ENCODE measurements at regions not wholly inside any gene's neighbourhood (a gene's known extent, or its start where the extent isn't known, plus 50 kb on each side); places are given as distances from the start of the nearest gene placed in this dataset.

- Histone ChIP-seq H3K27ac (no peak overlapping the region), H3K9me3 (no peaks in the 10 kb centered on the region), H3K36me3 (no peaks in the 10 kb centered on the region), H3K27me3 (peaks cover 88% of the 10 kb centered on the region), H3K4me1 (ENCODE audit: control insufficient read depth in 1 of 2, insufficient read depth in 1 of 2, low read depth in 1 of 2, low read length in 1 of 2) (peaks cover 6 to 12% of the 10 kb centered on the region in 2 experiments), H3K4me3 (ENCODE audit: low read depth in 1 of 2, low read length in 1 of 2) (no peak overlapping the region)
- TF ChIP-seq CTCF (IDR thresholded peaks at IDR 0.05), result no peak
Measured at GRCh38 chr14:54310851-54311228, 86.0 kb upstream of the CDKN3 start.

GRCh38 chr14:54312166-54312801, 84.5 kb upstream of the CDKN3 start:
- Histone ChIP-seq H3K27ac (no peak overlapping the region), H3K36me3 (no peaks in the 10 kb centered on the region), H3K9me3 (no peaks in the 10 kb centered on the region), H3K4me3 (ENCODE audit: low read depth in 1 of 2, low read length in 1 of 2) (no peak overlapping the region), H3K4me1 (ENCODE audit: control insufficient read depth in 1 of 2, insufficient read depth in 1 of 2, low read depth in 1 of 2, low read length in 1 of 2) (peaks cover 6 to 12% of the 10 kb centered on the region in 2 experiments), H3K27me3 (peaks cover 77% of the 10 kb centered on the region)
- TF ChIP-seq CTCF (IDR thresholded peaks at IDR 0.05), result no peak

GRCh38 chr14:54314365-54315104, 82.3 kb upstream of the CDKN3 start:
- TF ChIP-seq CTCF (IDR thresholded peaks at IDR 0.05), result no peak

GRCh38 chr14:54316652-54317051, 80.2 kb upstream of the CDKN3 start:
- Histone ChIP-seq H3K36me3 (no peaks in the 10 kb centered on the region), H3K4me3 (ENCODE audit: low read depth in 1 of 2, low read length in 1 of 2) (no peak overlapping the region), H3K9me3 (no peaks in the 10 kb centered on the region), H3K27ac (no peak overlapping the region), H3K27me3 (peaks cover 44% of the 10 kb centered on the region), H3K4me1 (ENCODE audit: control insufficient read depth in 1 of 2, insufficient read depth in 1 of 2, low read depth in 1 of 2, low read length in 1 of 2) (peaks cover 3 to 5% of the 10 kb centered on the region in 2 experiments)
- no peak for TF ChIP-seq CTCF (IDR thresholded peaks at IDR 0.05)

More at GRCh38 chr14:54314365-54315104, 82.3 kb upstream of the CDKN3 start:
- H3K4me3 ChIP-seq (ENCODE audit: low read depth in 1 of 2, low read length in 1 of 2), result no peak overlapping the region
- no peak overlapping the region for H3K27ac ChIP-seq
- H3K36me3 ChIP-seq, result no peaks in the 10 kb centered on the region
- H3K27me3 ChIP-seq, result peaks cover 61% of the 10 kb centered on the region
- H3K4me1 ChIP-seq (ENCODE audit: control insufficient read depth in 1 of 2, insufficient read depth in 1 of 2, low read depth in 1 of 2, low read length in 1 of 2), result peaks cover 3 to 9% of the 10 kb centered on the region in 2 experiments
- no peaks in the 10 kb centered on the region for H3K9me3 ChIP-seq

- no peak for TF ChIP-seq CTCF (IDR thresholded peaks at IDR 0.05)
- Histone ChIP-seq H3K4me3 (ENCODE audit: low read depth in 1 of 2, low read length in 1 of 2) (no peak overlapping the region), H3K4me1 (ENCODE audit: control insufficient read depth in 1 of 2, insufficient read depth in 1 of 2, low read depth in 1 of 2, low read length in 1 of 2) (peaks cover 0 to 1% of the 10 kb centered on the region in 2 experiments), H3K9me3 (no peaks in the 10 kb centered on the region), H3K27ac (no peak overlapping the region), H3K36me3 (no peaks in the 10 kb centered on the region), H3K27me3 (peaks cover 36% of the 10 kb centered on the region)
Measured at GRCh38 chr14:54317391-54317790, 79.4 kb upstream of the CDKN3 start.
